K562 (cell line): ENCODE measurements at regions not wholly inside any gene's neighbourhood (a gene's known extent, or its start where the extent isn't known, plus 50 kb on each side); places are given as distances from the start of the nearest gene placed in this dataset.

Experiments used
- ATF1 ChIP-seq, 2 experiments: fragments of 450-650 bp in 1 of 2; IDR thresholded peaks; 2 replicates each; pipeline ENCODE4 v1.6.1; 2016; ENCODE audit warnings: missing compliant biosample characterization in 1 of 2, missing genetic modification characterization in 1 of 2
- BCOR ChIP-seq: fragments of 450-650 bp; IDR thresholded peaks from 2 replicates; pipeline ENCODE4 v1.6.1; 2016
- FOSL1 ChIP-seq: fragments of 200-800 bp; sonication (Bioruptor generic); conservative IDR thresholded peaks from 2 replicates; pipeline ENCODE4 v1.6.1; 2016; ENCODE audit warnings: missing genetic modification characterization, missing compliant biosample characterization
- ILK ChIP-seq: fragments of 450-650 bp; IDR thresholded peaks from 2 replicates; pipeline ENCODE4 v1.6.1; 2016; ENCODE audit warnings: missing genetic modification characterization, low read depth, mild to moderate bottlenecking, missing compliant biosample characterization, moderate library complexity, borderline replicate concordance
- MIER1 ChIP-seq: fragments of 450-650 bp; IDR thresholded peaks from 2 replicates; pipeline ENCODE4 v1.6.1; 2016; ENCODE audit warnings: antibody characterized with exemption, mild to moderate bottlenecking, low read depth
- NFYB ChIP-seq: IDR thresholded peaks from 2 replicates; pipeline ENCODE4 v1.6.1; 2011; ENCODE audit warnings: mild to moderate bottlenecking, moderate library complexity; ENCODE audit not compliant: insufficient read length; ENCODE audit errors: extremely low read depth
- NRF1 ChIP-seq, 2 experiments: fragments of 450-650 bp; IDR thresholded peaks in 1 of 2; conservative IDR thresholded peaks in 1 of 2; 2 replicates each; pipeline ENCODE4 v1.6.1; 2014; ENCODE audit warnings: mild to moderate bottlenecking in 2 of 2
- RBM34 ChIP-seq: fragments of 200-400 bp; formaldehyde crosslinking; IDR thresholded peaks from 2 replicates; pipeline ENCODE4 v1.6.1; 2018; ENCODE audit warnings: low read length, borderline replicate concordance; ENCODE audit not compliant: insufficient read depth
- RFX5 ChIP-seq: IDR thresholded peaks from 2 replicates; pipeline ENCODE4 v1.6.1; 2011; ENCODE audit warnings: low read depth, mild to moderate bottlenecking, improper control_type of control experiment, low read length
- SIRT6 ChIP-seq: IDR thresholded peaks from one replicate; pipeline ENCODE4 v1.6.1; 2012; ENCODE audit warnings: low read depth, mild to moderate bottlenecking, control low read depth, inconsistent platforms, low read length, moderate library complexity
- SMARCE1 ChIP-seq: fragments of 450-650 bp; IDR thresholded peaks from 2 replicates; pipeline ENCODE4 v1.7.1; 2016; ENCODE audit warnings: mild to moderate bottlenecking
- SRSF1 ChIP-seq: fragments of 200-400 bp; formaldehyde crosslinking; IDR thresholded peaks from 2 replicates; pipeline ENCODE4 v1.6.1; 2017; ENCODE audit warnings: mild to moderate bottlenecking, low read depth, low read length, moderate library complexity
- TSC22D4 ChIP-seq: fragments of 450-650 bp; IDR thresholded peaks from 2 replicates; pipeline ENCODE4 v1.6.1; 2016; ENCODE audit warnings: missing genetic modification characterization, missing biosample characterization, control low read depth
- ZNF695 ChIP-seq: fragments of 450-650 bp; formaldehyde crosslinking; IDR thresholded peaks from 2 replicates; pipeline ENCODE4 v1.4.0; 2020; ENCODE audit warnings: mild to moderate bottlenecking, moderate library complexity
- TF ChIP-seq, protein P1 (sequence below), 2 experiments: fragments of 450-650 bp in 1 of 2; sonication (generic) in 1 of 2; formaldehyde crosslinking in 1 of 2; IDR thresholded peaks in 1 of 2; conservative IDR thresholded peaks in 1 of 2; 2 replicates each; pipeline versions ENCODE4 v1.6.1 to v1.8.1; 2016 to 2023; ENCODE audit warnings: mild to moderate bottlenecking in 2 of 2, moderate library complexity in 2 of 2, inconsistent platforms in 1 of 2, missing genetic modification reagents in 1 of 2
- TF ChIP-seq, protein P2 (sequence below), 2 experiments: fragments of 450-650 bp; conservative IDR thresholded peaks; 2 replicates each; pipeline ENCODE4 v1.6.1; 2017; ENCODE audit warnings: mild to moderate bottlenecking in 2 of 2, moderate library complexity in 2 of 2
- TF ChIP-seq, protein P3 (sequence below): fragments of 250-450 bp; sonication (Bioruptor Pico); IDR thresholded peaks from 2 replicates; pipeline ENCODE4 v1.4.0; 2020; ENCODE audit warnings: borderline replicate concordance
- TF ChIP-seq, protein P4 (sequence below): fragments of 450-650 bp; IDR thresholded peaks from 2 replicates; pipeline ENCODE4 v1.6.1; 2016; ENCODE audit warnings: borderline replicate concordance
- TF ChIP-seq, protein P5 (sequence below): sonication (generic); formaldehyde crosslinking; IDR thresholded peaks from 2 replicates; pipeline ENCODE4 v1.8.1; 2023; ENCODE audit warnings: mild to moderate bottlenecking, missing genetic modification reagents, moderate library complexity

DNA sequence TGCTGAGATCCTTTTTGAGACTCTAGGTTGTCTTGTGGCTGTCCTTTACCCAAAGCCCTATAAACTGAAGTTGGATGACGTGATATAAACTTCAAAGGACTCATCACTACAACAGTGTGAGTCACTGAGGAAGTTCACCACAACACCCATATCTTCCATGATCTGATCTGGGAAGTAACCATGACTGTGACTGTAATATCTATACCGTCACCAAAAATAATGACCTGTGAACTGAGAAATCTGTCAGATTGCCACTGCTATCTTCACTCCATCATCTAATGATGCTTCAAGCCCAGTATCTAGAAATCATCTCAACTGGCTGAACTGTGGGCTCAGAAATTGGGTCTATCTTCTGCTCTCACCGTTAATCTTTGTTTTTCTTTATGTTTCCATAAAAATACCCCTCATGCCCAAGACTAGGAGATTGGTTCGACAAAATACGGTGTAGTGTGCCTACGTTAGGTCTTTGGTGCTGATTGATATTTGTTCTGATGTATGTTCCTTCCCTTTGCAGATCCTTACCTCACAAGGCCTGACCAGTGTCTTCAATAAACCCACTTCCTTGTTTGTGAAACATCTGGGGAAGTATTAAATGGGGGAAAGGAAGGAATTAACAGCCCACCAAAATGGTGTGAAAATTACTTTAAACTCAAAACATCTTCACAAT is 78.2 kb downstream of the MYL12B start (continued):
- TF ChIP-seq, protein P1, sequence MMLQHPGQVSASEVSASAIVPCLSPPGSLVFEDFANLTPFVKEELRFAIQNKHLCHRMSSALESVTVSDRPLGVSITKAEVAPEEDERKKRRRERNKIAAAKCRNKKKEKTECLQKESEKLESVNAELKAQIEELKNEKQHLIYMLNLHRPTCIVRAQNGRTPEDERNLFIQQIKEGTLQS (IDR thresholded peaks at IDR 0.05): peak; percentile 95
- TF ChIP-seq, protein P1 (CRISPR knock-in tag; conservative IDR thresholded peaks at IDR 0.05): peak; percentile 17; the same call in 1 of the 2 replicates
- TF ChIP-seq ATF1 (CRISPR knock-in tag; IDR thresholded peaks at IDR 0.05) (no peak), ATF1 (tag; IDR thresholded peaks at IDR 0.05) (peak; percentile 85), ILK (tag) (no peak), SRSF1 (no peak), RFX5 (no peak), BCOR (no peak), ZNF695 (CRISPR knock-in tag) (0 out of 2 replicates have a peak, but pooled peaks have one; percentile 41), FOSL1 (tag) (peak; percentile 98), NFYB (no peak), SMARCE1 (peak; percentile 85), RBM34 (no peak), SIRT6 (no peak), TSC22D4 (tag) (no peak), MIER1 (no peak), NRF1 (conservative IDR thresholded peaks at IDR 0.05 in 1 of 2, IDR thresholded peaks at IDR 0.05 in 1 of 2) (no peak)
- TF ChIP-seq, protein P2, sequence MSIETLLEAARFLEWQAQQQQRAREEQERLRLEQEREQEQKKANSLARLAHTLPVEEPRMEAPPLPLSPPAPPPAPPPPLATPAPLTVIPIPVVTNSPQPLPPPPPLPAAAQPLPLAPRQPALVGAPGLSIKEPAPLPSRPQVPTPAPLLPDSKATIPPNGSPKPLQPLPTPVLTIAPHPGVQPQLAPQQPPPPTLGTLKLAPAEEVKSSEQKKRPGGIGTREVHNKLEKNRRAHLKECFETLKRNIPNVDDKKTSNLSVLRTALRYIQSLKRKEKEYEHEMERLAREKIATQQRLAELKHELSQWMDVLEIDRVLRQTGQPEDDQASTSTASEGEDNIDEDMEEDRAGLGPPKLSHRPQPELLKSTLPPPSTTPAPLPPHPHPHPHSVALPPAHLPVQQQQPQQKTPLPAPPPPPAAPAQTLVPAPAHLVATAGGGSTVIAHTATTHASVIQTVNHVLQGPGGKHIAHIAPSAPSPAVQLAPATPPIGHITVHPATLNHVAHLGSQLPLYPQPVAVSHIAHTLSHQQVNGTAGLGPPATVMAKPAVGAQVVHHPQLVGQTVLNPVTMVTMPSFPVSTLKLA (conservative IDR thresholded peaks at IDR 0.05): 0 out of 4 replicates have a peak, but pooled peaks of 1 of the 2 experiments have one; percentile 30
- TF ChIP-seq, protein P3, sequence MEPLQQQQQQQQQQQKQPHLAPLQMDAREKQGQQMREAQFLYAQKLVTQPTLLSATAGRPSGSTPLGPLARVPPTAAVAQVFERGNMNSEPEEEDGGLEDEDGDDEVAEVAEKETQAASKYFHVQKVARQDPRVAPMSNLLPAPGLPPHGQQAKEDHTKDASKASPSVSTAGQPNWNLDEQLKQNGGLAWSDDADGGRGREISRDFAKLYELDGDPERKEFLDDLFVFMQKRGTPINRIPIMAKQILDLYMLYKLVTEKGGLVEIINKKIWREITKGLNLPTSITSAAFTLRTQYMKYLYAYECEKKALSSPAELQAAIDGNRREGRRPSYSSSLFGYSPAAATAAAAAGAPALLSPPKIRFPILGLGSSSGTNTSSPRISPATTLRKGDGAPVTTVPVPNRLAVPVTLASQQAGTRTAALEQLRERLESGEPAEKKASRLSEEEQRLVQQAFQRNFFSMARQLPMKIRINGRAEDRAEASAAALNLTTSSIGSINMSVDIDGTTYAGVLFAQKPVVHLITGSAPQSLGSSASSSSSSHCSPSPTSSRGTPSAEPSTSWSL (CRISPR knock-in tag): no peak
- TF ChIP-seq, protein P4, sequence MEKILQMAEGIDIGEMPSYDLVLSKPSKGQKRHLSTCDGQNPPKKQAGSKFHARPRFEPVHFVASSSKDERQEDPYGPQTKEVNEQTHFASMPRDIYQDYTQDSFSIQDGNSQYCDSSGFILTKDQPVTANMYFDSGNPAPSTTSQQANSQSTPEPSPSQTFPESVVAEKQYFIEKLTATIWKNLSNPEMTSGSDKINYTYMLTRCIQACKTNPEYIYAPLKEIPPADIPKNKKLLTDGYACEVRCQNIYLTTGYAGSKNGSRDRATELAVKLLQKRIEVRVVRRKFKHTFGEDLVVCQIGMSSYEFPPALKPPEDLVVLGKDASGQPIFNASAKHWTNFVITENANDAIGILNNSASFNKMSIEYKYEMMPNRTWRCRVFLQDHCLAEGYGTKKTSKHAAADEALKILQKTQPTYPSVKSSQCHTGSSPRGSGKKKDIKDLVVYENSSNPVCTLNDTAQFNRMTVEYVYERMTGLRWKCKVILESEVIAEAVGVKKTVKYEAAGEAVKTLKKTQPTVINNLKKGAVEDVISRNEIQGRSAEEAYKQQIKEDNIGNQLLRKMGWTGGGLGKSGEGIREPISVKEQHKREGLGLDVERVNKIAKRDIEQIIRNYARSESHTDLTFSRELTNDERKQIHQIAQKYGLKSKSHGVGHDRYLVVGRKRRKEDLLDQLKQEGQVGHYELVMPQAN: no peak
- TF ChIP-seq, protein P5, sequence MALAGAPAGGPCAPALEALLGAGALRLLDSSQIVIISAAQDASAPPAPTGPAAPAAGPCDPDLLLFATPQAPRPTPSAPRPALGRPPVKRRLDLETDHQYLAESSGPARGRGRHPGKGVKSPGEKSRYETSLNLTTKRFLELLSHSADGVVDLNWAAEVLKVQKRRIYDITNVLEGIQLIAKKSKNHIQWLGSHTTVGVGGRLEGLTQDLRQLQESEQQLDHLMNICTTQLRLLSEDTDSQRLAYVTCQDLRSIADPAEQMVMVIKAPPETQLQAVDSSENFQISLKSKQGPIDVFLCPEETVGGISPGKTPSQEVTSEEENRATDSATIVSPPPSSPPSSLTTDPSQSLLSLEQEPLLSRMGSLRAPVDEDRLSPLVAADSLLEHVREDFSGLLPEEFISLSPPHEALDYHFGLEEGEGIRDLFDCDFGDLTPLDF: no peak
